ENCODE measurements at regions not wholly inside any gene's neighbourhood (a gene's known extent, or its start where the extent isn't known, plus 50 kb on each side); places are given as distances from the start of the nearest gene placed in this dataset.
"Not testable (repeated sequence)": the region's sequence is repeated elsewhere in the genome, so short reads cannot be mapped to it uniquely, and the experiment has no call there.

- not testable (repeated sequence) for H3K4me3 ChIP-seq (ENCODE audit: low read length); H3K27ac ChIP-seq (ENCODE audit: low read length); H3K9me3 ChIP-seq (ENCODE audit: low read length); H3K9me2 ChIP-seq (ENCODE audit: insufficient read depth, low read length); H3F3A ChIP-seq (ENCODE audit: insufficient read depth, low read length, poor library complexity, severe bottlenecking); H2AFZ ChIP-seq (ENCODE audit: low read depth, low read length); H3K9ac ChIP-seq (ENCODE audit: low read length); H3K27me3 ChIP-seq (ENCODE audit: insufficient read depth, low read depth, low read length); H3K36me3 ChIP-seq (ENCODE audit: insufficient read depth, low read length); H4K20me1 ChIP-seq (ENCODE audit: insufficient read depth); H3K4me2 ChIP-seq (ENCODE audit: low read length); H3K79me2 ChIP-seq (replicated peaks; ENCODE audit: insufficient read depth, low read length)
These were observed 130.3 kb downstream of the PPIAL4A start for GRCh38 chr1:121019715-121020349.

GRCh38 chr1:121020350-121021236 lies 131.0 kb downstream of the PPIAL4A start:
- not testable (repeated sequence) for H3K9ac ChIP-seq (ENCODE audit: low read length); H3K9me3 ChIP-seq (ENCODE audit: low read length); H3K4me2 ChIP-seq (ENCODE audit: low read length); H3K9me2 ChIP-seq (ENCODE audit: insufficient read depth, low read length); H2AFZ ChIP-seq (ENCODE audit: low read depth, low read length); H3F3A ChIP-seq (ENCODE audit: insufficient read depth, low read length, poor library complexity, severe bottlenecking); H3K36me3 ChIP-seq (ENCODE audit: insufficient read depth, low read length); H3K27ac ChIP-seq (ENCODE audit: low read length); H3K27me3 ChIP-seq (ENCODE audit: insufficient read depth, low read depth, low read length); H4K20me1 ChIP-seq (ENCODE audit: insufficient read depth); H3K79me2 ChIP-seq (replicated peaks; ENCODE audit: insufficient read depth, low read length)
- peak overlapping the region; percentile 33 for H3K4me3 ChIP-seq (ENCODE audit: low read length)

GRCh38 chr1:121021716-121022115 lies 132.1 kb downstream of the PPIAL4A start:
- H4K20me1 ChIP-seq (ENCODE audit: insufficient read depth); H3F3A ChIP-seq (ENCODE audit: insufficient read depth, low read length, poor library complexity, severe bottlenecking); H3K27ac ChIP-seq (ENCODE audit: low read length); H3K4me2 ChIP-seq (ENCODE audit: low read length); H3K4me3 ChIP-seq (ENCODE audit: low read length); H3K9me2 ChIP-seq (ENCODE audit: insufficient read depth, low read length); H3K79me2 ChIP-seq (replicated peaks; ENCODE audit: insufficient read depth, low read length); H2AFZ ChIP-seq (ENCODE audit: low read depth, low read length); H3K9ac ChIP-seq (ENCODE audit: low read length); H3K36me3 ChIP-seq (ENCODE audit: insufficient read depth, low read length); H3K27me3 ChIP-seq (ENCODE audit: insufficient read depth, low read depth, low read length); H3K9me3 ChIP-seq (ENCODE audit: low read length): not testable (repeated sequence)

- not testable (repeated sequence) for H3F3A ChIP-seq (ENCODE audit: insufficient read depth, low read length, poor library complexity, severe bottlenecking); H2AFZ ChIP-seq (ENCODE audit: low read depth, low read length); H3K27ac ChIP-seq (ENCODE audit: low read length); H3K79me2 ChIP-seq (replicated peaks; ENCODE audit: insufficient read depth, low read length); H3K36me3 ChIP-seq (ENCODE audit: insufficient read depth, low read length); H3K9me2 ChIP-seq (ENCODE audit: insufficient read depth, low read length); H3K9me3 ChIP-seq (ENCODE audit: low read length); H3K4me2 ChIP-seq (ENCODE audit: low read length); H3K27me3 ChIP-seq (ENCODE audit: insufficient read depth, low read depth, low read length); H4K20me1 ChIP-seq (ENCODE audit: insufficient read depth); H3K9ac ChIP-seq (ENCODE audit: low read length); H3K4me3 ChIP-seq (ENCODE audit: low read length)
These were observed 143.4 kb downstream of the PPIAL4A start for GRCh38 chr1:121032878-121033494.

- H4K20me1 ChIP-seq (ENCODE audit: insufficient read depth); H3K9me2 ChIP-seq (ENCODE audit: insufficient read depth, low read length); H3K79me2 ChIP-seq (replicated peaks; ENCODE audit: insufficient read depth, low read length); H3K9me3 ChIP-seq (ENCODE audit: low read length); H3K4me3 ChIP-seq (ENCODE audit: low read length); H3K9ac ChIP-seq (ENCODE audit: low read length); H3K36me3 ChIP-seq (ENCODE audit: insufficient read depth, low read length); H2AFZ ChIP-seq (ENCODE audit: low read depth, low read length); H3K27ac ChIP-seq (ENCODE audit: low read length); H3F3A ChIP-seq (ENCODE audit: insufficient read depth, low read length, poor library complexity, severe bottlenecking); H3K27me3 ChIP-seq (ENCODE audit: insufficient read depth, low read depth, low read length); H3K4me2 ChIP-seq (ENCODE audit: low read length): not testable (repeated sequence)
These were observed 147.2 kb downstream of the PPIAL4A start for GRCh38 chr1:121036792-121037191.

GRCh38 chr1:121040974-121041373 lies 143.2 kb downstream of the FAM72B start:
- H3K27ac ChIP-seq (ENCODE audit: low read length); H2AFZ ChIP-seq (ENCODE audit: low read depth, low read length); H3K4me2 ChIP-seq (ENCODE audit: low read length); H4K20me1 ChIP-seq (ENCODE audit: insufficient read depth); H3K9ac ChIP-seq (ENCODE audit: low read length); H3K36me3 ChIP-seq (ENCODE audit: insufficient read depth, low read length); H3K79me2 ChIP-seq (replicated peaks; ENCODE audit: insufficient read depth, low read length); H3K27me3 ChIP-seq (ENCODE audit: insufficient read depth, low read depth, low read length); H3F3A ChIP-seq (ENCODE audit: insufficient read depth, low read length, poor library complexity, severe bottlenecking); H3K9me3 ChIP-seq (ENCODE audit: low read length); H3K9me2 ChIP-seq (ENCODE audit: insufficient read depth, low read length); H3K4me3 ChIP-seq (ENCODE audit: low read length): not testable (repeated sequence)

- not testable (repeated sequence) for H3K27ac ChIP-seq (ENCODE audit: low read length); H3K36me3 ChIP-seq (ENCODE audit: insufficient read depth, low read length); H3K79me2 ChIP-seq (replicated peaks; ENCODE audit: insufficient read depth, low read length); H3K9ac ChIP-seq (ENCODE audit: low read length); H3K9me3 ChIP-seq (ENCODE audit: low read length); H2AFZ ChIP-seq (ENCODE audit: low read depth, low read length); H3F3A ChIP-seq (ENCODE audit: insufficient read depth, low read length, poor library complexity, severe bottlenecking); H3K4me2 ChIP-seq (ENCODE audit: low read length); H4K20me1 ChIP-seq (ENCODE audit: insufficient read depth); H3K4me3 ChIP-seq (ENCODE audit: low read length); H3K9me2 ChIP-seq (ENCODE audit: insufficient read depth, low read length); H3K27me3 ChIP-seq (ENCODE audit: insufficient read depth, low read depth, low read length)
These were observed 142.6 kb downstream of the FAM72B start for GRCh38 chr1:121041497-121041896.

- H3K9me3 ChIP-seq (ENCODE audit: low read length); H3K9ac ChIP-seq (ENCODE audit: low read length); H3K9me2 ChIP-seq (ENCODE audit: insufficient read depth, low read length); H3K79me2 ChIP-seq (replicated peaks; ENCODE audit: insufficient read depth, low read length); H3K27ac ChIP-seq (ENCODE audit: low read length); H3K4me3 ChIP-seq (ENCODE audit: low read length); H4K20me1 ChIP-seq (ENCODE audit: insufficient read depth); H3K27me3 ChIP-seq (ENCODE audit: insufficient read depth, low read depth, low read length); H3K36me3 ChIP-seq (ENCODE audit: insufficient read depth, low read length); H2AFZ ChIP-seq (ENCODE audit: low read depth, low read length); H3F3A ChIP-seq (ENCODE audit: insufficient read depth, low read length, poor library complexity, severe bottlenecking); H3K4me2 ChIP-seq (ENCODE audit: low read length): not testable (repeated sequence)
These were observed 141.3 kb downstream of the FAM72B start for GRCh38 chr1:121042882-121043281.
